ENCODE measurements at regions not wholly inside any gene's neighbourhood (a gene's known extent, or its start where the extent isn't known, plus 50 kb on each side); places are given as distances from the start of the nearest gene placed in this dataset.
"Not testable (repeated sequence)": the region's sequence is repeated elsewhere in the genome, so short reads cannot be mapped to it uniquely, and the experiment has no call there.

- TF ChIP-seq EZH2phosphoT487 (IDR thresholded peaks at IDR 0.05; ENCODE audit: insufficient read depth, low read depth); EZH2 (IDR thresholded peaks at IDR 0.05; ENCODE audit: insufficient read depth, poor library complexity, severe bottlenecking): not testable (repeated sequence)
Observed at GRCh38 chr4:3967204-3967603, 201.0 kb downstream of the ADRA2C start.

Measured in GM23248 (cell line).